ENCODE measurements at regions not wholly inside any gene's neighbourhood (a gene's known extent, or its start where the extent isn't known, plus 50 kb on each side); places are given as distances from the start of the nearest gene placed in this dataset.

GRCh38 chr15:91576096-91576495 is 277.4 kb upstream of the SLCO3A1 start:
- H3K27ac ChIP-seq (ENCODE audit: extremely low read depth, low read depth, low read length) = no peak overlapping the region
- H3K4me3 ChIP-seq = no peak overlapping the region
- CTCF ChIA-PET (ENCODE audit: low intra/inter-chr PET ratio) = no interaction called here
- POLR2A ChIA-PET = interaction anchor here (1.3 kb wide), 1 partner anchor 13 kb away, joined by 3 read pairs; no protein-coding TSS in a partner anchor
- 0% methylated on average over 4 of the region's 4 CpGs for WGBS (ENCODE audit: insufficient coverage, low coverage, missing lambda C conversion rate)
- no peaks in the 10 kb centered on the region for H4K20me1 ChIP-seq (replicated peaks; ENCODE audit: control insufficient read depth, insufficient read depth, low read length)
- no peak for DNase-seq (ENCODE audit: extremely low read depth in 1 of 4, low spot score in 3 of 4)
- H3K4me1 ChIP-seq (replicated peaks in 1 of 2; ENCODE audit: control insufficient read depth in 2 of 2, insufficient read depth in 2 of 2, low read length in 2 of 2) = no peaks in the 10 kb centered on the region
- no TSS peak for BruUV-seq (replicated peaks)
- ATAC-seq = no peak
- TF ChIP-seq SIRT6 (IDR thresholded peaks at IDR 0.05; ENCODE audit: low read depth, low read length) (no peak), WHSC1 (IDR thresholded peaks at IDR 0.05; ENCODE audit: low read length) (no peak), ZNF140 (CRISPR knock-in tag; IDR thresholded peaks at IDR 0.05) (no peak), DIDO1 (tag; IDR thresholded peaks at IDR 0.05; ENCODE audit: low read depth) (no peak), RFX5 (IDR thresholded peaks at IDR 0.05; ENCODE audit: low read depth, low read length) (no peak), RBM34 (IDR thresholded peaks at IDR 0.05; ENCODE audit: borderline replicate concordance, insufficient read depth, low read length) (no peak), ESRRB (CRISPR knock-in tag; IDR thresholded peaks at IDR 0.05; ENCODE audit: borderline replicate concordance) (no peak), TFAM (CRISPR knock-in tag; conservative IDR thresholded peaks at IDR 0.05) (no peak), CCAR2 (IDR thresholded peaks at IDR 0.05; ENCODE audit: low read depth, low read length) (no peak), ZNF282 (CRISPR knock-in tag; IDR thresholded peaks at IDR 0.05) (no peak)
- intact Hi-C loops (cut with micrococcal nuclease) = no loop called here
- H3K4me2 ChIP-seq (ENCODE audit: insufficient read depth, low read length) = no peak overlapping the region
- no peaks in the 10 kb centered on the region; a peak in 1 of 5 replicates for H3K27me3 ChIP-seq (ENCODE audit: control insufficient read depth in 2 of 2, insufficient read depth in 2 of 2, low read length in 2 of 2)
- H3K9me1 ChIP-seq (ENCODE audit: control insufficient read depth, insufficient read depth, low read length) = no peaks in the 10 kb centered on the region
- H3K9ac ChIP-seq (ENCODE audit: insufficient read depth in 1 of 2, low read depth in 2 of 2, low read length in 2 of 2) = no peak overlapping the region
- in situ Hi-C loops (cut with MboI) = no loop called here
- no peaks in the 10 kb centered on the region for H3K36me3 ChIP-seq (ENCODE audit: control insufficient read depth, insufficient read depth, low read length)
- H3K79me2 ChIP-seq (ENCODE audit: control insufficient read depth, insufficient read depth, low read length) = no peaks in the 10 kb centered on the region
- no peak for FAIRE-seq
- no peaks in the 10 kb centered on the region for H3K9me3 ChIP-seq (replicated peaks; ENCODE audit: control insufficient read depth, insufficient read depth, low read depth, low read length)
- no peak overlapping the region for H2AFZ ChIP-seq (ENCODE audit: low read depth, low read length)
